GM18520 (cell line): ENCODE measurements at regions not wholly inside any gene's neighbourhood (a gene's known extent, or its start where the extent isn't known, plus 50 kb on each side); places are given as distances from the start of the nearest gene placed in this dataset.
"Not testable (repeated sequence)": the region's sequence is repeated elsewhere in the genome, so short reads cannot be mapped to it uniquely, and the experiment has no call there.

Experiments
- ATAC-seq: cut with Tn5 transposase; IDR thresholded peaks from one replicate; pipeline ENCODE4 v1.9.1; 2021; ENCODE audit not compliant: unreplicated experiment

DNA sequence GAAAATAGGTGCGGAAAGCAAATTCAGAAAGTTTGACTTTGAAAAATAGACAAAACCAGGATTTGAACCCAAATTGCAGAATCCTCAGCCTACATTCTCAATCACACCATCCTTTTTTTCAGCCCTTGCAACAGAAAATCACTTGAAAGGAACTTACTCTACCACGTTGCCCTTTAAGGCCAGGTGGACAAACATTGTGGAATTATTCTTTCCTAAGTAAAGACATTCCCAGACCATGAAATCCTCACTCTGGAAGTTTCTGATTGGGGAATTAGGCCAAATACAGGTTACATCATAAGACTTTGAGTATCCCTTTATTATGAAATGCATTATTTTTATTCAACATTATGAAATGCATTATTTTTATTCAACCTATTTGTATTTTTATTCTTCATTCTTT lies 259.4 kb downstream of the RAD51AP2 start:
- no peak for ATAC-seq

DNA sequence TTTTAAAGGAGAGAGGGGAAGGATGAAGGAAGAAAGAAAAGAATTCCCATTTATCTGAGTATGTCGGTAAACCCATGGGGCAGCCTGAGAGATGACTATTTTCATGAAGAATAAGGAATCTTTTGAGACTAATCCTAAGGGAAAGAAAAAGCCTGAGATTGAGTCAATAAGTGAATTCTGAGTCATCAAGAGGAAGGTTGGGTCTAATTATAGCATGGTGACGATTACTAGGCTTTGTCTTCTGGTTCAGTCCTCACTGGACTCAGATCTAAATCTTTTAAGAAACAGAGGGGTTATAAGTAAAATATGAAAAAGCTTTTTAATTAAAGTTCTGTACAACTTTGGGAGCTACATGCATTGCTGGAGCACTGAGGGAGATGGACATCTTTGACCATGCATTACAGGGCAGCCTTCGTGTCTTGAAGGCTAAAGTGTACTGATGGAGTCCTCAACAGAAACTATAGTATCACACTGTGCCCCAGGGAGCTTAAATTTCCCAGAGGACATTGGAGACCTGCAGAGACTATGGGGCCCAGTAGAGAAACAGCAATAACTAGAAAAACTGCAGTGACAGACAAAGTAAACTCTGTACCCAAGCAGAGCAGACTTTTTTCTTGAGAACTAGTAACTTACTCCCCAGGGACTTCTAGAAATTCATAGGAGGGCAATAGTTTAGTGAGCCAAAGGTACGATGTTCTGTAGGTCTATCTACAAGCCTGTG lies 260.9 kb downstream of the RAD51AP2 start:
- ATAC-seq: no peak

DNA sequence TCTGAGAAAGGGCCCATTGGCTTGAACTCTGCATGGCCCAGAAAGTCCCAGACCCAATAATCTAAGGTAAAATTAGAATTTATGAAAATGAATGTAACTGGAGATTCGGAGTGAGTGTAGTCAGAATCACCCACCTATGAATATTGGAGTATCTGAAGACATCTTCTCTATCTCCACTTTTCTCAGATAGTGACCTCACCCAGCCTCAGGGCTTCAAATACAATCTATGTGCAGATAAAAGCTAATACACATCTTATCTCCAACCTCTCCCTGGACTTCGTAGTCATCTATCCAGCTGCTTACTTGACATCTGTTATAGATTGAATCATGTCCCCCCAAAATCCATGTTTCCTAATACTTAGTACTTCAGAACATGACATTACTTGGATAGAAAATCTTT lies 263.2 kb downstream of the RAD51AP2 start:
- no peak for ATAC-seq

DNA sequence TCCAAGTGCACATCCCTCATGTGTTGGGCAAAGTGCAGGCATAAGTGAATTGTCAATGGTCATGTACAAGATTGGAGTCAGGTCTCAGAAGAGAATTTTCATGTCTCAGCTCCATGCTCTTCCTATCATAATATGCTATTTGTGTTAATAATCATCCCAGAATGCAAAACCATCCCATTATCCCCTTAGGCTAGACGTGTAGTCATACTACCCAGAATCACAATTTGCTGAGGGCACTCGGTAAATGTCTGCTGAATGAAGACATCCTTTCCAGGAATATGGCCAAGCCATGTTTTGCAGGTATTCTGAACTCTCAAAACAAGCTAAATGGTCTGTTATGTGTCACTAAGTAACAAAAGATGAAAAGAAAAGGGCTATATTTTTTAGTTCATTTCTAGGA lies 263.8 kb downstream of the RAD51AP2 start:
- ATAC-seq: no peak

DNA sequence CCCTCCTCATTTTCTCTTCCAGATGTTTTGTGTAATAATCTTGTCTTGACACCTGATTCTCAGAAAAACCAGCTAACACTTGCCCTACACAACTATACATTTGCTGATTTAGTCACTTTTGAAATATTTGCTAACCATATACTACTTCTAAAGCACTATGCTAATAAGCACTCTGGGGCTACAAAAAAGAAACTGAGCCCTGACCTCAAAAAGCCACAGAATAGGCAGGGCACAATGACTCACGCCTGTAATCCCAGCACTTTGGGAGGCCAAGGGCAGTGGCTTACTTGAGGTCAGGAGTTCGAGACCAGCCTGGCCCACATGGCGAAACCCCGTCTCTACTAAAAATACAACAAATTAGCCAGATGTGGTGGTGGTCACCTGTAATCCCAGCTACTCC lies 266.0 kb downstream of the RAD51AP2 start:
- ATAC-seq: no peak

DNA sequence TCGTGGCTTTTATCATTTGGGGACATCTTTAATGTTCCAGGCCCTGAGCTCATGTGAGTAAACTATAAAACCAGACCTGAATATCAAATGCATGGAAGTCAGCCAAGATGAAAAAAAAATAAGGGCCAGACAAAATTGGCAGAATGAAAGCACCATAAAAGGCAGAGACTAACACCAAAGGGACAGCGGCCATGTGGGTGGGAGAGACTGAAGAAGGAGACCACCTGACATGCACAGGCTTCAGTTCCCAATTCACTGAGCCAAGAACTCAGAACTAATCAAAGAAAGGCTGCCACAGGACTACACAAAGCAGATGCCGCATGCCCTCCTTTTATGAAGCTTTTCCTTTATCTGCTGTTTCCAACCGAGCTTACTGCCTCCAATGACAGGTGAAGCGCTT lies 267.1 kb downstream of the RAD51AP2 start:
- no peak for ATAC-seq

DNA sequence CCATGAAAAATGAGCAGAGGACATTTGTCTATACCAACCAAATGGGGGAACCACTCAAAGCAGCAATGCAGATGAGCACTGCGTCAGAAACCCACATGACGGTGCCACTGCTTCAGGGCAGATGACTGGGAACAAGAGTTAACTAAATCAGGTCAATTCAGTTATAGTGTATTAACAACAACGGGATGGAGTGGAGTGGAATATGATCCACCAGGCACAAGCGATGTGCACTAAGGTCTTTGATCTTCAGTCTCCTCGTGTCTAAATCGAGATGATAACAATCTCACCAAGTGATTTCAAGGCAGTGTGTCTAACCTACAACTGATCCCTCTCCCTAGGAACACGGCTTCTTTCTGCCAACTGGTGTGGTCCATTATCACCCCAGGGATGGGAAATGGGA lies 269.0 kb downstream of the RAD51AP2 start:
- ATAC-seq: no peak

DNA sequence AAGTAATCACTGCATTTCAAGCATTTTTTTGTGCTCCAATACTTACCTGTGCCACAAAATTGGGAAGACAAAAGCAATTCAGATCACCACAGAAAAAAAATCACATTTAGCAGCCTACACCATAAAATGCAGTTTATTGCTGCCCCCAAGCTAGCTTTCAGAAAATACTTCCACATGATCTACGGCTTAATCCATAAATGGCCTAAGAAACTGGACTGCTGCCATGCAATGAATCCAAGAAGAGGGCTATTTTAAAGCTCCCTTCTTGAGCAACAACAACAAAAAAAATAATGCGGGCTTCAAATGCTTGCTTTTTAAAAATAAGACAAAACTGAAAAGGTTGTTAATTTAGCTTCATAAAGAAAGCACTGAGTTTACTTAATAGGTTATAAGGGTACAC lies 272.3 kb downstream of the RAD51AP2 start:
- no peak for ATAC-seq

DNA sequence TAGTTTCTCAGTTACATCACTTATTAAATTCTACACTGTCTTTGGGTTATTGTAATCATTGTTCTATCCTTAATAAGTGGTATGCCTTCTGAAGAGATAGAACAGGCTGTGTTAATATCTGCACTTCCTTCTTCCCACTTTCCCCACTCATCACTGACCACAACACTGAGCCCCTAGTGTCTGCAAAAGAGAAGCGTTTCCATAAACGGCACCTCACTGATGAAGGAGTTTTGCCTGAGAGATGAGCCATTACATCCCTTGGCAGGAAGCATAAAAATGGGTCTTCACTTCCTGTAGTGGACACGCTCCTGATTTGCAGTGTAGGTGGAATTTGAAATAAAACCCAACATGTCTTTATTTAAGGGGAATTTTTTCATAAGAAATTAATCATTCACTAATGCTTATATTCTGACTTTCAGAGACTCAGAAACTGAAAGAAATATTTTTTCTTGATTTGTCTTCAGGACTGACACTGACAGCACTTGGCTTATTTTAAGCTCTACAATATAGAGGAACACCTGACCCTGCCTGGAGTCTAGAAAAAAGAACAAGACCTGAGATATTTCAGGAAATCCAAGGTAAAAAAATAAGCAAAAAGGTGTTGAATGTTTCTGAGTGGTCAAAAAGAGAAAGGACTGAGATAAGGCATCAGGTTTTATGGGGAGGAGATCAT lies 275.3 kb downstream of the RAD51AP2 start:
- no peak for ATAC-seq

DNA sequence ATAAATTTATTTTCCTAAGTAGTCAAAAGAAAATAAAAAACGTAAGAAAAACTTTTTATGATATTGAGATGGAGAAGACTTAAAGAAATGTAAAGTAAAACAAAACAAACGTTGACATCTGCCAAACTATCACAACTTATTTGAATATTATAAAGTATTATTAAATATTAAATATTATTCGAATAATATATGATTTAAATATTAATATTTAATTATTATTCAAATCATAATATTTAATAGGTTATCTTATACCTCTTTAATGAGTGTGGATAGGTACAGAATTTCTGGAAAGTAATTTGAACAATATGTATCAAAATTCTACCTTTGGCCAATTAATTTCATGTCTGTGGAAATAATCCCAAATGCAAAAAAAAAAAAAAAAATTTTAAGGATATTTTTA lies 278.7 kb downstream of the RAD51AP2 start:
- ATAC-seq: no peak

DNA sequence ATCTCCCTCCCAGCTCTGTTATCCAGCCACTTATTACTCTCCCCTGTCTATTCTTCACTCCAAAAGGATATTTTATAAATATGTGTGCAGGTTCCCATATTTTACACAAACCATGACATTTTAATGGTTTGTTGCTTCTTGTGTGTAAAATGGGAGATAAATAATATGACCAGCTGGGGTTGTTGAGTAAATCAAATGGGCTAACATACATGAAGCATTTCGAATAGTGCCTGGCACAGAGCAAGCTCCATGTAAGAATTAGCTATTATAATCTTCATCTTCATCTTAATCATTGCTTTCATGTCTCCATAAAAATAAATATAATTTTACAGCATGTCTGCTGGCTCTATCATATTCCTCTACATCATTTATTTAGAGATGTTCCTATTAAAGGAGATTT lies 283.1 kb downstream of the RAD51AP2 start:
- no peak for ATAC-seq

DNA sequence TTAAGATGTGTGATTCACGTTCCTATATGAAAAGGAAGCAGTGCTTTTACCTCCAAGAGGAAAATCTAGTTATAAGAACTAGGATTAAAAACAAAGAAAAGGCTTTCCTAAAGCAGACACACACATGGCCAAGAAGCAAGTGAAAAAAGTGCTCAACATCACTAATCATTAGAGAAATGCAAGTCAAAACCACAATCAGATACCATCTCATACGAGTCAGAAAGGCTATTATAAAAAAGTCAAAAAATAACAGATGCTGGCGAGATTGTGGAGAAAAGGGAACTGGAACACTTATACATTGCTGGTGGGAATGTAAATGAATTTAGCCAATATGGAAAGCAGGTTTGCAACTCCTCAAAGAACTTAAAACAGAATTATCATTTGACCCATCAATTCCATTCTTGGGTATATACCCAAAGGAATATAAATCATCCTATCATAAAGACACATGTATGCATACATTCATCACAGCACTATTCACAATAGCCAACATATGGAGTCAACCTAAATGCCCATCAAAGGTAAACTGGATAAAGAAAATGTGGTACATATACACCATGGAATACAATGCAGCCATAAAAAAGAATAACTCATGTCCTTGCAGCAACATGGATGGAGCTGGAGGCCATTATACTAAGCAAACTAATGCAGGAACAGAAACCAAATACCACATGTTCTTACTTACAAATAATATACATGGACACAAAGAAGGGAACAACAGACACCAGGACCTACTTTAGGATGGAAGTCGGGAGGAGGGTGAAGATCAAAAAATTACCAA lies 285.3 kb downstream of the RAD51AP2 start:
- no peak for ATAC-seq

DNA sequence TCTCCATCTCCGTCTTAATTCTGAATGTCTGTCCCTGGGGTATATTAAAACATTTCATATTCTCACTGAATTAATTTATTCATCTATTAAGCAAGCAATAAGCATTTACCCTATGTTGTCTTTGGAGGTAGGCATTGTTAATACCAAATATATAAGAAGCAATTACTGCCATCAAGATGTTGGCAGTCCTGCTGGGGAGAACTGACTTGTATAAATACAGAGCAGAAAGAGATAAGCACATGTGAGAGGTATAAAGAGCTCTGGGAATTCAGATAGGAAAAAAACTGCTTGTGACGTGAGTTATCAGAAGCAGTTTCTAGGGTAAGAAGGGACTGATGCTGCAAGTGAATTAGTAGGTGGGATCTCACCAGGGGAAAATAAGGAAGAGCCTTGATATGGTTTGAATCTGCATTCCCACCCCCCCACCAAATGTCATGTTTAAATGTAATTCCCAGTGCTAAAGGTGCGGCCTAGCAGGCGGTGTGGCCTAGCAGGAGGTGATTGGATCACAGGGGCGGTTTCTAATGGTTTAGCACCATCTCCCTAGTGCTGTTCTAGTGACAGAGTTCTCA lies 286.8 kb downstream of the RAD51AP2 start:
- no peak for ATAC-seq

DNA sequence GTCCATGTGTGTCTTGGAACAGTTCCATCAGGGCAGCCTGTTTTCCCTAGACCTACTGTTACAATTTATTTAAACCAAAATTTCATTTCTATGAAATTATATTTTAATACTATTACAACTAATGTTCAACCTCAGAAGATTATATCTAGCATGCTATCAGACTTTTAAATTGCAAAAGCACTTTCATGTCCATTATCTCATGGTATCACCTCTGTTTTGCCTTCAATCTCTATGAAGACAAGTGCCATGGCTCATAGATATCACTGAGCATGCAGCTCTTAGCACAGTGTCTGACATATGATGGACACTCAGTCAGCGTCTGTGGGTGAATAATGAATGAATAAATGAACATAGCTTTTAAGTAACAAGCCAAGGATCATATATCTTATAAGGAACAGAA lies 288.8 kb downstream of the RAD51AP2 start:
- ATAC-seq: no peak

DNA sequence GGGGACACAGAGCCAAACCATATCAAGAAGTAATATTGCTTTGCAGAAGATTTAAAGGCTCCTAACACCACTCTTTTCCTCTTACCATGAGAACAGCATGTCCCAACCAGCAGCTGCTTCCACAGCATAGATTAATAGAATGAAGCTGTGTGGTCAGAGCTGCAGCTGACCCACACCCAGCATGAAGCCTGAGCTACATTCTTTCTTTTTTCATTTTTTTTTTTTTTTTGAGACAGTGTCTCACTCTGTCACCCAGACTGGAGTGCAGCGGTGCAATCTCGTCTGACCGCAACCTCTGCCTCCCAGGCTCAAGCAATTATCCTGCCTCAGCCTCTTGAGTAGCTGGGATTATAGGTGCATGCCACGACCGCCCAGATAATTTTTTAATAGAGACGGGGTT lies 289.8 kb downstream of the RAD51AP2 start:
- ATAC-seq: no peak

DNA sequence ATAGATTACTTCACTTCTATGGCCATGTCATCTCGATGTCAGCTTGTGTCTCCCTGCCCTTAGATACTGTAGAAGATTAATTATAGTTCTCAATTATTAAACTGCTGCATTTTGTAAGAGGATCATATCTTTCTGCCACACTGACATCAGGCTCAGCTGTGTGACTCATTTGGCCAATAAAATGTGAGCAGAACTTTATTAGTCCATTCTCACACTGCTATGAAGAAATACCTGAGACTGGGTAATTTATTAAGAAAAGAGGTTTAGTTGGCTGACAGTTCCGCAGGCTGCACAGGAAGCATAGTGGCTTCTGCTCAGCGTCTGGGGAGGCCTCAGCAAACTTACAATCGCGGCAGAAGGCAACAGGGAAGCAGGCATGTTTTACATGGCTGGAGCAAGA lies 290.4 kb downstream of the RAD51AP2 start:
- ATAC-seq: no peak

DNA sequence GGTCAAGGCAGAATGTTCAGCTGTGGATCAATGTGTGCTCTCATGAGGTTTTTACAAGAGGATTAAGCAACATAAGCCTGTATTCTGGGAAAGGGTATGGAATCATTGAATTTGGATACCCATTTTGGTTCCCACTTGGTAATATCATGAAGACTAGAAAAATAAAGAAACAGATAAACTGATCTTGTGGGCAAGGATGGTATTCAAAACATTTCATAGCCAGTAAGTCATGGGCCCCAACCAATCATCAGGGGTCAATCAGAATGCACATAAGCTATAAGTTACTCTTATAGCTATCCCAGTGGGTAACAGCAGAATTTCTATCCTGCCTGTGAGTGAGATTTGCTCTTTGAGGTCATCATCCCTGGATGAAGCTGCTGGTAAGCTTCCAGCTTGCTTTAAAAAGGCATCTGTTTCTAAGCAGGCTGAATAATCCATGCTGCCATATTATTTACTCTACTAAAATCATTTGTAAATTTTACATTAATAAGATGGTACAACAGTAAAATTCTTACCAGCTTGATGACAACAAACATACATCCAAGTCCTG lies 291.2 kb downstream of the RAD51AP2 start:
- no peak for ATAC-seq

DNA sequence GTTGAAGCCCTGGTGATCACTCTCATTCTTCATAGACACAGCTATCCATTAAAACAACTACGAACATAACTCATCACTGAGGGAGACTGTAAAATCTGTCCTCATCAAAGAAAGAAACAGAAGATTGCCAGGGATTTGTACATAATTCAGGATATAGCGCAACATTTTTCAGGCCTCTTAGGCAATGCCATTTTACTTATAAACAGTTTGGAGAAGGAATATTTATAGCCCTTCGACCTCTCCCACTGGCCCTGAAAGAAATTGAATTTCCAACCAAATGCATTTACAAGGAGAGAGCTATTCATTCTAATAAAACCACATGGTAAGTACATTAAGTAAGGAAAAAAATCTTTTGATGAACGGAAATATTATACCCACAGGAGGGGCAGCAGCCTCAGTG lies 295.0 kb downstream of the RAD51AP2 start:
- no peak for ATAC-seq

DNA sequence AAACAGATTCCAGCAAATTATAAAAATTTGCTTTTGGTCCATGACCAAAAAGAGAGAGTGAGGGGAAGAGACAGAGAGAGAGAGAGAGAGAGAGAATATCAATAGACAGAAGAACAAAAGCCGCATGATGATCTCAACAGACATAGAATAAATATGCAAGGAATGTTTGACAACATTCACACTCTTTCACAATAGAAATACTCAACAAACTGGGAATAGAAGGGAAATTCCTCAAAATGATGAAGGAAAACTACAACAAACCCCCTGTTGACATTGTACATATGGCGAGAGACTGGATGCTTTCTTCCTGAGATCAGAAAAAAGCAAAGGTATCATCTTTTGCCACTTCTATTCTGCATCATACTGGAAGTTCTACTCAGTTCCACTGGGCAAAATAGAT lies 309.7 kb downstream of the RAD51AP2 start:
- no peak for ATAC-seq

DNA sequence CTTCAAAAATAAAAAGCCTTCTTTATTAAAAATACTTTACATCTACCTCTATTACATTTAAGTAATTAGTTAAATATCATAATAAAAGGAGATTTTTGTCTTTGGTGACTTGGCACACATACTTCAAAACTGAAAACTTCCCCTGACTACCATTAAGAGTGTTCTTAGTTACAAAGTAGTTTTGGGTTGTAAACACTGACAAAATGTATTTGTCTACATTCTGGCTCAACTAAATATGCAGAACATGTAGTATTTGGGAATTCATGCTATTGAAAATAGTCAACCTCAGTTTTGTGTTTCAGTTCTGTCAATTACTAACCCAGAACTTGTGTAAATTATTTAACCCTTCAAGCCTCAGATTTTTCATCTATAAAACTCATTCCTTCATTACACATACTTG lies 311.5 kb downstream of the RAD51AP2 start:
- no peak for ATAC-seq

DNA sequence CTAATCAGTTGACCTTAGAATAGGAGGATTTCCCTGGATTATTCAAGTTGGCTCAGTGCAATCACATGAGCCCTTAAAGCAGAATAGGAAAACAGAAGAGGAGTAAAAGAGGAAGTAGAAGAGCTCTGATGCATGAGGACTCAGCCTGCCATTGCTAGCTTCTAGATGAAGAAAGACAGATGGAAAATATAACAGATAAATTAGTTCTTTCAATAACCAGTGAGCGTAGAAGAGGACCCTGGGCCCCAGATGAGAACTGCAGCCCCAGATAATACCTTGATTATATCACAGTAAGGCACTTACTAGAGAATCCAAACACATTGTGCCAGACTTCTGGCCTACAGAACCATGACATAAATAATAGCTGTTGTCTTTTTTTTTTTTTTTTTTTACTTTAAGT lies 314.0 kb downstream of the RAD51AP2 start:
- ATAC-seq: not testable (repeated sequence)
